ENCODE measurements at regions not wholly inside any gene's neighbourhood (a gene's known extent, or its start where the extent isn't known, plus 50 kb on each side); places are given as distances from the start of the nearest gene placed in this dataset.
"Not testable (repeated sequence)": the region's sequence is repeated elsewhere in the genome, so short reads cannot be mapped to it uniquely, and the experiment has no call there.

DNA sequence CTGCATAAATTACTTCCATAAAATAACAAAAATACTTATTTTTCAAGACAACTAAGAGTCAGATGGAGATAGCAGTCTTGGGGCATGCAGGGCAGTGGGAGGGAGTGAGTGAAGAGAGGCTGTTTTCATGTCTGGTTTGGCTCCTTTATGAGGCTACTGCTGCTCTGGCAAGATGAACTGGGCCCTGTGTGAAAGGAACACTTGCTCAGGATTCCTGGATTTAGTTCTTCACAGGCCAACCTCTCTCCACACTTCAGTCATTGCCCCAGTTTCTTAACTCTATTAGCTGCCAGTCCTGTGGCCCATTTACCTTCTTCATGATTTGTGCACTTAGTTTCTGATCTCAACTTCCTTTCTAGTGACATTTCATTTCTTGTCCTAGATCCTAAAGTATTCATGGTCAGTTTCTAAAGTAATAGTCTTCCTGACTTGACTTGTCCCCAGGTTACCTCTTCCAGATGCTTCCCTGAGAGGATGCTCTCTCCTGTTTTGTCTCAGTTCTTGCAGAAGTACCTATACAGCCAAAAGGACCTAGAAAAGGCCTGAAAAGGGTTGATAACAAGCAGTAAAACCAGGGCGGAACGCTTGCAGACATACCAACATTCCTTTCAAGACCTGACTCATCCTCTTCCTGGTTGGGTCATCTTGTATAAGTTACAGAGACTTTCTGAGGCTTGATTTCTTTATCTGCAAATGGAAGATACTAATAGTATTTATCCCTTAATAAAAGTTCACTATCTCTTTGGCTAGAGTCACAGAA lies 77.0 kb upstream of the ZFAND5 start:
- no peak overlapping the region for H3K4me3 Mint-ChIP-seq (ENCODE audit: unreplicated experiment)
- no peaks in the 10 kb centered on the region for H3K36me3 Mint-ChIP-seq (ENCODE audit: low read depth)
- no peaks in the 10 kb centered on the region for H3K27me3 Mint-ChIP-seq (ENCODE audit: low read depth)
- no peaks in the 10 kb centered on the region for H3K9me3 Mint-ChIP-seq (ENCODE audit: low read depth)
- H3K27ac Mint-ChIP-seq (ENCODE audit: unreplicated experiment): peak overlapping the region; percentile 76
- DNase-seq (ENCODE audit: low spot score): no peak
- H3K4me1 Mint-ChIP-seq (ENCODE audit: low read depth): peaks cover 37% of the 10 kb centered on the region
- TF ChIP-seq, protein P1, sequence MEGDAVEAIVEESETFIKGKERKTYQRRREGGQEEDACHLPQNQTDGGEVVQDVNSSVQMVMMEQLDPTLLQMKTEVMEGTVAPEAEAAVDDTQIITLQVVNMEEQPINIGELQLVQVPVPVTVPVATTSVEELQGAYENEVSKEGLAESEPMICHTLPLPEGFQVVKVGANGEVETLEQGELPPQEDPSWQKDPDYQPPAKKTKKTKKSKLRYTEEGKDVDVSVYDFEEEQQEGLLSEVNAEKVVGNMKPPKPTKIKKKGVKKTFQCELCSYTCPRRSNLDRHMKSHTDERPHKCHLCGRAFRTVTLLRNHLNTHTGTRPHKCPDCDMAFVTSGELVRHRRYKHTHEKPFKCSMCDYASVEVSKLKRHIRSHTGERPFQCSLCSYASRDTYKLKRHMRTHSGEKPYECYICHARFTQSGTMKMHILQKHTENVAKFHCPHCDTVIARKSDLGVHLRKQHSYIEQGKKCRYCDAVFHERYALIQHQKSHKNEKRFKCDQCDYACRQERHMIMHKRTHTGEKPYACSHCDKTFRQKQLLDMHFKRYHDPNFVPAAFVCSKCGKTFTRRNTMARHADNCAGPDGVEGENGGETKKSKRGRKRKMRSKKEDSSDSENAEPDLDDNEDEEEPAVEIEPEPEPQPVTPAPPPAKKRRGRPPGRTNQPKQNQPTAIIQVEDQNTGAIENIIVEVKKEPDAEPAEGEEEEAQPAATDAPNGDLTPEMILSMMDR (IDR thresholded peaks at IDR 0.05): no peak

DNA sequence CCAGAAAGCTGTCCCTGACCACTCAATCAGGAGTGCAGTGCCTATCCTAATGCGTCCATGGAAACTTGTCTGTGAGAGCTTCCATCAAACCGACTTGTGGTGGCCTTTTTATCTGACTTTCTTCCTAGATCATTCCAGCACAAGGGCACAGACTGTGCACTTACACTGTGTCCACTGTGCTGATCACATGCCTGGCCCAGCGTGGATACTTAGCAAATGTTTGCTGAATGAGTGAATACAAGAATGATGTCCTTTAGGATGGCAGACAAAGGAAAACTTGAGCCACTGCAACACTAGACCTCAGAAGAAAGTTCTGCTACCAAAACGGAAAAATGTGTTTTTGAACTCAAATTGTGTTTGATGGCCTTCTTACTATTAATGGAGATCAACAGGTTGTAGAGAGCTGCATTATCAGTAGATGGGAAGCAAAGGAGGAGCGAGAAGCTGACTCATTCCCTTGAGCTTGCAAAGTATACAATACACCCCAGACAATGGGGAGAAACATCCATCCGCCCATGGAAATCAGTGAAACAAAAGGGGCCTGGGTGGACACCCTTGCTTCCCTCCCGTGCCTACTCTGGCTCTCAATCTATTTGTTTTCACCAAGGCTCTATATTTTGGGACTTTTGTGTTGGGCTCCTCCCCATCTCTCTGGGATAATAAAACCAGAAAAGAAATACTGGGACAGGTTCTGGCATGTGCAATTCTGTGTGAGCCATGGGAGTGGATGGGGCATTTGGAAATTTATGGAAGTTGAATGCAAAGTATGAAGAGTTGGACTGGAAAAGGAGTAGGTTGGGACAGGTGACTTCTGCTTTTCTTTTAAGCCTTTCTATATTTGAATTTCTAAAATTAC lies 76.2 kb upstream of the ZFAND5 start:
- H3K36me3 Mint-ChIP-seq (ENCODE audit: low read depth): no peaks in the 10 kb centered on the region
- no peak overlapping the region for H3K27ac Mint-ChIP-seq (ENCODE audit: unreplicated experiment)
- H3K27me3 Mint-ChIP-seq (ENCODE audit: low read depth): no peaks in the 10 kb centered on the region
- peaks cover 37% of the 10 kb centered on the region for H3K4me1 Mint-ChIP-seq (ENCODE audit: low read depth)
- no peaks in the 10 kb centered on the region for H3K9me3 Mint-ChIP-seq (ENCODE audit: low read depth)
- no peak overlapping the region for H3K4me3 Mint-ChIP-seq (ENCODE audit: unreplicated experiment)
- TF ChIP-seq, protein P1 (IDR thresholded peaks at IDR 0.05): no peak
- DNase-seq (ENCODE audit: low spot score): no peak

DNA sequence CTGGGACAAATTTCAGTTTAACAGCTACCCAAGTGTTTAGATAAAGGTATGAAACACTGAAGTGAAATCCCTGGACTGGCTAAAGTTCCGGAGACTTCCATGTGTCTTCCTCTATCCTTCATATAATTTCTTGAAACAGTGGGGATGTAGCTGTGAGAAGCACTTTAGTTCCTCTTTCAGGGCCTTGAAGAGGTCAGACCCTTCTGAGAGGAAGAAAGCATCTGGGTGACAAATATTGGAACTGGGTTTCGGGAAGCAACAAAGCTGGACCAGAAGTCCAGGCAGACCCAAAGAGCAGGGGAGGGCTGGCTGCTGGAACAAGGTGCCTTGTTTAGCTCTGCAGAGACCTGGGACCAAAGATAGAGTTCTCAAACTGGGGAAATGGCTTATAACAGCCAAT lies 75.4 kb upstream of the ZFAND5 start:
- no peak for DNase-seq (ENCODE audit: low spot score)
- TF ChIP-seq, protein P1 (IDR thresholded peaks at IDR 0.05): no peak
- no peak overlapping the region for H3K27ac Mint-ChIP-seq (ENCODE audit: unreplicated experiment)
- H3K36me3 Mint-ChIP-seq (ENCODE audit: low read depth): no peaks in the 10 kb centered on the region
- peaks cover 37% of the 10 kb centered on the region for H3K4me1 Mint-ChIP-seq (ENCODE audit: low read depth)
- no peaks in the 10 kb centered on the region for H3K9me3 Mint-ChIP-seq (ENCODE audit: low read depth)
- no peaks in the 10 kb centered on the region for H3K27me3 Mint-ChIP-seq (ENCODE audit: low read depth)
- H3K4me3 Mint-ChIP-seq (ENCODE audit: unreplicated experiment): no peak overlapping the region

DNA sequence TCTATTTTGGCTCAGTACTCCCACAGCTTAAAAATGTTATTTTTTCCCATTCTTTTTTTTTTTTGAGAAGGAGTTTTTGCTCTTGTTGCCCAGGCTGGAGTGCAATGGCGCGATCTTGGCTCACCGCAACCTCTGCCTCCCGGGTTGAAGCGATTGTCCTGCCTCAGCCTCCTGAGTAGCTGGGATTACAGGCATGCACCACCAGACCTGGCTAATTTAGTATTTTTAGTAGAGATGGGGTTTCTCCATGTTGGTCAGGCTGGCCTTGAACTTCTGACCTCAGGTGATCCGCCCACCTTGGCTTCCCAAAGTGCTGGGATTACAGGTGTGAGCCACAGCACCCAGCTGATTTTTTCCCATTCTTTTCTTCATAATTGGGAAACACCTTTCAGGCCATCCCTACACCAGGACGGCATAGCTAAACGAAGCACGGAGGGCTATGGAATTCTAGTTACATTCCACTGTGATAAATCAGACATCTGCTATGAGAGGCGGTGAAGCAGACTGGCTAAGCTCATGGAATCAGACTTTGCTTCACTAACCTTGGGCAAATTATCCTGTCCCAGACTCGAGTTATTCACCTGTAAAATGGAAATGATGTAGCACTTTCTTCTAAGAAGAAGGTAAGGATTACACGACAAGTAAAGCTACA lies 68.7 kb upstream of the ZFAND5 start:
- H3K27me3 Mint-ChIP-seq (ENCODE audit: low read depth); H3K36me3 Mint-ChIP-seq (ENCODE audit: low read depth); H3K4me3 Mint-ChIP-seq (ENCODE audit: unreplicated experiment); DNase-seq (ENCODE audit: low spot score); H3K9me3 Mint-ChIP-seq (ENCODE audit: low read depth): not testable (repeated sequence)
- Mint-ChIP-seq H3K4me1 (ENCODE audit: low read depth) (peaks cover 36% of the 10 kb centered on the region), H3K27ac (ENCODE audit: unreplicated experiment) (peak overlapping the region; percentile 49)

DNA sequence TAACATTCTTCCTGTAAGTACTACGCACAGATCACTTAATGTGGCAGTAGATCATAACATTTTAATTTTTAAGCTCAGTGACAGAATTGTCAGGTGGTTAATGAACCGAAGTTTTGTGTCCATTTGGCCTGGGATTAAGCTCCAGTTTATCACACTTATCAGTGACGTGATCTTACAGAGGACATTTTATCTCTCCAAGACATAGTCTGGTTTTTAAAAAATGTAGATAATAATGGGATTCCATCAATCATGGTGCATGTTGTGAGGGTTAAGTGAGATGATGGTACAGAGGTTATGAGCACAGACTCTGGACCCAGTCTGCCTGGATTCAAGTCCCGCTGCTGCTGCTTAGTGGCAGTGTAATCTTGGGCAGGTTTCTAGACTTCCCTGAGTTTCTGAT lies 66.0 kb upstream of the ZFAND5 start:
- Mint-ChIP-seq H3K27ac (ENCODE audit: unreplicated experiment) (no peak overlapping the region), H3K4me3 (ENCODE audit: unreplicated experiment) (no peak overlapping the region), H3K27me3 (ENCODE audit: low read depth) (no peaks in the 10 kb centered on the region), H3K36me3 (ENCODE audit: low read depth) (no peaks in the 10 kb centered on the region), H3K4me1 (ENCODE audit: low read depth) (peaks cover 47% of the 10 kb centered on the region), H3K9me3 (ENCODE audit: low read depth) (no peaks in the 10 kb centered on the region)
- DNase-seq (ENCODE audit: low spot score): no peak
- TF ChIP-seq, protein P1 (IDR thresholded peaks at IDR 0.05): no peak

Measured in chondrocyte (in vitro differentiated cells).